Ishikawa (cell line): ENCODE measurements at regions not wholly inside any gene's neighbourhood (a gene's known extent, or its start where the extent isn't known, plus 50 kb on each side); places are given as distances from the start of the nearest gene placed in this dataset.

Experiments
- CEBPB ChIP-seq: IDR thresholded peaks from 2 replicates; pipeline ENCODE4 v1.6.1; 2012
- CREB1 ChIP-seq: IDR thresholded peaks from 2 replicates; pipeline ENCODE4 v1.6.1; 2012; ENCODE audit warnings: low read depth
- EGR1 ChIP-seq: IDR thresholded peaks from 2 replicates; pipeline ENCODE4 v1.6.1; 2012
- EP300 ChIP-seq: IDR thresholded peaks from 2 replicates; pipeline ENCODE4 v1.6.1; 2012; ENCODE audit warnings: borderline replicate concordance
- FOXM1 ChIP-seq: IDR thresholded peaks from 2 replicates; pipeline ENCODE4 v1.6.1; 2012; ENCODE audit warnings: low read depth, borderline replicate concordance
- MAX ChIP-seq: IDR thresholded peaks from 2 replicates; pipeline ENCODE4 v1.6.1; 2012
- NFIC ChIP-seq: IDR thresholded peaks from 2 replicates; pipeline ENCODE4 v1.6.1; 2012
- RAD21 ChIP-seq: IDR thresholded peaks from 2 replicates; pipeline ENCODE4 v1.6.1; 2012; ENCODE audit warnings: low read depth
- REST ChIP-seq: IDR thresholded peaks from 2 replicates; pipeline ENCODE4 v1.6.1; 2012; ENCODE audit warnings: low read depth, mild to moderate bottlenecking
- TAF1 ChIP-seq: IDR thresholded peaks from 2 replicates; pipeline ENCODE4 v1.6.1; 2012; ENCODE audit warnings: low read depth, mild to moderate bottlenecking
- TCF12 ChIP-seq: IDR thresholded peaks from 2 replicates; pipeline ENCODE4 v1.6.1; 2012; ENCODE audit warnings: low read depth
- TEAD4 ChIP-seq: IDR thresholded peaks from 2 replicates; pipeline ENCODE4 v1.6.1; 2012
- USF1 ChIP-seq: IDR thresholded peaks from 2 replicates; pipeline ENCODE4 v1.6.1; 2012
- YY1 ChIP-seq: IDR thresholded peaks from 2 replicates; pipeline ENCODE4 v1.6.1; 2012; ENCODE audit warnings: low read depth
- ZBTB7A ChIP-seq: IDR thresholded peaks from 2 replicates; pipeline ENCODE4 v1.6.1; 2012; ENCODE audit warnings: low read depth

GRCh38 chr7:101718363-101719122 is 89.4 kb upstream of the MYL10 start:
- TF ChIP-seq MAX: no peak
- no peak for TF ChIP-seq YY1

- no peak for TF ChIP-seq REST
- TF ChIP-seq RAD21: no peak
- no peak for TF ChIP-seq ZBTB7A
- no peak for TF ChIP-seq FOXM1
- TF ChIP-seq TAF1: no peak
- TF ChIP-seq USF1: no peak
- TF ChIP-seq CEBPB: no peak
- no peak for TF ChIP-seq MAX
- TF ChIP-seq EP300: no peak
- TF ChIP-seq YY1: no peak
- no peak for TF ChIP-seq TEAD4
- TF ChIP-seq TCF12: no peak
- TF ChIP-seq CREB1: no peak
- no peak for TF ChIP-seq EGR1
- no peak for TF ChIP-seq NFIC
Observed at GRCh38 chr7:101719123-101719470, 90.0 kb upstream of the MYL10 start.

- TF ChIP-seq RAD21: no peak
- TF ChIP-seq NFIC: no peak
- TF ChIP-seq MAX: no peak
- TF ChIP-seq YY1: no peak
- no peak for TF ChIP-seq TEAD4
- no peak for TF ChIP-seq ZBTB7A
- no peak for TF ChIP-seq FOXM1
- no peak for TF ChIP-seq EP300
Observed at GRCh38 chr7:101720324-101720723, 91.2 kb upstream of the MYL10 start.

GRCh38 chr7:101722247-101722646 is 93.2 kb upstream of the MYL10 start:
- TF ChIP-seq EP300 (no peak), MAX (no peak), REST (no peak), EGR1 (no peak), NFIC (no peak), CEBPB (no peak), CREB1 (no peak), TCF12 (no peak), RAD21 (no peak), TAF1 (no peak), FOXM1 (no peak), TEAD4 (no peak), YY1 (no peak)

- TF ChIP-seq USF1 (peak; percentile 22; the same call in 1 of the 2 replicates), YY1 (no peak)
Observed at GRCh38 chr7:101723835-101724234, 93.6 kb upstream of the CUX1 start.

GRCh38 chr7:101724957-101725356 is 92.5 kb upstream of the CUX1 start:
- TF ChIP-seq TEAD4: no peak
- no peak for TF ChIP-seq ZBTB7A
- no peak for TF ChIP-seq USF1
- TF ChIP-seq RAD21: no peak
- TF ChIP-seq EP300: no peak
- no peak for TF ChIP-seq CEBPB
- TF ChIP-seq REST: no peak
- no peak for TF ChIP-seq NFIC
- TF ChIP-seq CREB1: no peak
- no peak for TF ChIP-seq TCF12
- no peak for TF ChIP-seq FOXM1
